Muscle of arm (tissue), 1 donor: ENCODE measurements at regions not wholly inside any gene's neighbourhood (a gene's known extent, or its start where the extent isn't known, plus 50 kb on each side); places are given as distances from the start of the nearest gene placed in this dataset.

Source experiments
- DNase-seq: peaks from one replicate; pipeline ENCODE4 v3.0.0-alpha.2; 2013

DNA sequence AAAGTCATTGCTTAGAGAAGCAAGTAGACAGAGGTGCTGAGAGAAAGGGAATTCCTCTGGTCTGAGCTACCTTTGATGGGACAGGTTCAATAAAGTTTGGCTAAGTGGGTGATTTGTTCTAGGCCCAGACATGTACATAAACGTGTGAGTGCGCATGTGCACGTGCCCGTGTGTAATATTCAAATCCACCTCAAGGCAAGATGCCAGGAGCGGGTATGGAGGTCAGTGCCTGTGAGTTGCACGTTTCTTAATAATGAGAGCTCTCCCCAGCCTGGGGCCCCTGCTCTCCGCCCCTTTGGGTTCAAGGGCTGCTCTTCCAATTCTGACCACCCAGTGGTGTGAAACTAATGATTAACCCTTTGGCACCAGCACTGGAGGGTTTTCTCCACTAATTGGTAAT is 53.8 kb upstream of the LMO4 start:
- DNase-seq: no peak

- DNase-seq: peak; percentile 55
Observed at GRCh38 chr1:87278825-87279535, 49.7 kb upstream of the LMO4 start.
